Erythroblast (primary cell): ENCODE measurements at regions not wholly inside any gene's neighbourhood (a gene's known extent, or its start where the extent isn't known, plus 50 kb on each side); places are given as distances from the start of the nearest gene placed in this dataset.

Source experiments
- GATA1 ChIP-seq: IDR thresholded peaks from 2 replicates; pipeline ENCODE4 v1.6.1; 2011; ENCODE audit warnings: low read depth, mild to moderate bottlenecking, control low read depth, low read length, moderate library complexity
- POLR2A ChIP-seq: IDR thresholded peaks from 2 replicates; pipeline ENCODE4 v1.6.1; 2011; ENCODE audit warnings: mild to moderate bottlenecking, low read length

DNA sequence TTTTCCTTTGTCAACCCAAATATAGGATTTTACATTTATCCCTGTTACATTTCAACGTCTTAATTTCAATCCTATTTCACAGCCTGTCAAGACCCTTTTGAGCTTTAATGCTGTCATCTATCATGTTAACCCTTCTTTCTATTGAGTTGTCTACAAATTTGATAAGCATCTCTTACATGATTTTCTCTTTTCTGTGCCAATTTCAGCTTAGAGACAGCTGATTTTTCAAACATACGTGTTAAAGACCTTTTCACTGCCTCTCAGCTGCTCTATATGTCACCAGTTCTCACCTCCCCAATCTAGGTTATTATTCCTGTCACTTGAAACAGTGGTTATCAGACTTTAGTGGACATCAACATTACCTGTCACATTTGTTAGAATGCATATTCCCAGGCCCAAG is 181.3 kb downstream of the GXYLT1 start:
- TF ChIP-seq POLR2A = no peak
- no peak for TF ChIP-seq GATA1
